ENCODE measurements at regions not wholly inside any gene's neighbourhood (a gene's known extent, or its start where the extent isn't known, plus 50 kb on each side); places are given as distances from the start of the nearest gene placed in this dataset.

DNA sequence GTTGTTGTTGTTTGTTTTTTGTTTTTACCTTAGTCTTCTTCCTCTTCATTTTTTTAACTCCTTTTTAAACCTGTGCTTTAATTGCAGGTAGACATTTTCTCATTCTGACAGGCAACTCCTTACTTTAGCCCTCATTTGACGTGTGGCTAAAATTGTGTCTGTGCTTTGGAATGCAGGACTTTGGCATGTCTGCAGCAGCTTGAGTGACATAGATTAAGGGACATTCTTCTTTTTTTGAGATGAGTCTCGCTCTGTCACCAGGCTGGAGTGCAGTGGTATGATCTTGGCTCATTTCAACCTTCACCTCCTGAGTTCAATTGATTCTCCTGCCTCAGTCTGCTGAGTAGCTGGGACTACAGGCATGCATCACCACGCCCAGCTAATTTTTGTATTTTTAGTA lies 100.8 kb downstream of the FAT3 start:
- H3K27ac ChIP-seq (ENCODE audit: low read depth in 1 of 2, low read length in 2 of 2): no peak overlapping the region
- no peak for TF ChIP-seq YY1 (IDR thresholded peaks at IDR 0.05)
- TF ChIP-seq TAF1 (conservative IDR thresholded peaks at IDR 0.05): no peak
- no peak for TF ChIP-seq FOXA2 (IDR thresholded peaks at IDR 0.05)
- no peak for TF ChIP-seq MAX (IDR thresholded peaks at IDR 0.05)
- no peak for TF ChIP-seq EGR1 (IDR thresholded peaks at IDR 0.05; ENCODE audit: low read depth in 2 of 2)
- 89% methylated on average over 3 of the region's 3 CpGs for WGBS
- DNase-seq (ENCODE audit: low spot score): no peak
- peaks cover 0 to 6% (median 0%) of the 10 kb centered on the region in 4 donors for H3K9me3 ChIP-seq (ENCODE audit: control insufficient read depth in 4 of 4, low read length in 3 of 4)
- peaks cover 0 to 9% (median 7%) of the 10 kb centered on the region in 4 donors for H3K4me1 ChIP-seq (ENCODE audit: control insufficient read depth in 4 of 4, insufficient read depth in 4 of 4, low read length in 3 of 4)
- peaks cover 0 to 3% (median 0%) of the 10 kb centered on the region in 4 donors for H3K27me3 ChIP-seq (ENCODE audit: control insufficient read depth in 4 of 4, insufficient read depth in 4 of 4, low read length in 3 of 4)
- no peaks in the 10 kb centered on the region for H3K36me3 ChIP-seq (ENCODE audit: control insufficient read depth in 4 of 4, insufficient read depth in 3 of 4, low read depth in 1 of 4, low read length in 3 of 4)
- no peak overlapping the region for H3K9ac ChIP-seq (ENCODE audit: low read depth in 1 of 2, low read length in 2 of 2)
- H3K4me3 ChIP-seq (ENCODE audit: low read depth in 1 of 3, low read length in 3 of 3): no peak overlapping the region

- no peak overlapping the region for H3K9ac ChIP-seq (ENCODE audit: low read depth in 1 of 2, low read length in 2 of 2)
- no peaks in the 10 kb centered on the region for H3K9me3 ChIP-seq (ENCODE audit: control insufficient read depth in 4 of 4, low read length in 3 of 4)
- H3K36me3 ChIP-seq (ENCODE audit: control insufficient read depth in 4 of 4, insufficient read depth in 3 of 4, low read depth in 1 of 4, low read length in 3 of 4): no peaks in the 10 kb centered on the region
- peaks cover 0 to 3% (median 0%) of the 10 kb centered on the region in 4 donors for H3K27me3 ChIP-seq (ENCODE audit: control insufficient read depth in 4 of 4, insufficient read depth in 4 of 4, low read length in 3 of 4)
- TF ChIP-seq RAD21 (IDR thresholded peaks at IDR 0.05) (no peak), HNF4A (conservative IDR thresholded peaks at IDR 0.05) (no peak), MAX (IDR thresholded peaks at IDR 0.05) (no peak), TAF1 (conservative IDR thresholded peaks at IDR 0.05) (no peak), NR2F2 (IDR thresholded peaks at IDR 0.05) (no peak), GABPA (IDR thresholded peaks at IDR 0.05 in 1 of 2, conservative IDR thresholded peaks at IDR 0.05 in 1 of 2) (no peak), FOXA1 (IDR thresholded peaks at IDR 0.05) (no peak), YY1 (IDR thresholded peaks at IDR 0.05) (no peak), ZBTB33 (IDR thresholded peaks at IDR 0.05) (no peak), JUND (IDR thresholded peaks at IDR 0.05) (no peak), FOXA2 (IDR thresholded peaks at IDR 0.05) (no peak)
- peaks cover 0 to 10% (median 7%) of the 10 kb centered on the region in 4 donors for H3K4me1 ChIP-seq (ENCODE audit: control insufficient read depth in 4 of 4, insufficient read depth in 4 of 4, low read length in 3 of 4)
- no peak overlapping the region for H3K4me3 ChIP-seq (ENCODE audit: low read depth in 1 of 3, low read length in 3 of 3)
- 67% methylated on average over 2 of the region's 2 CpGs for WGBS
- H3K27ac ChIP-seq (ENCODE audit: low read depth in 1 of 2, low read length in 2 of 2): no peak overlapping the region
- DNase-seq (ENCODE audit: low spot score): no peak
Measured at GRCh38 chr11:92329137-92329536, 104.5 kb downstream of the FAT3 start.

DNA sequence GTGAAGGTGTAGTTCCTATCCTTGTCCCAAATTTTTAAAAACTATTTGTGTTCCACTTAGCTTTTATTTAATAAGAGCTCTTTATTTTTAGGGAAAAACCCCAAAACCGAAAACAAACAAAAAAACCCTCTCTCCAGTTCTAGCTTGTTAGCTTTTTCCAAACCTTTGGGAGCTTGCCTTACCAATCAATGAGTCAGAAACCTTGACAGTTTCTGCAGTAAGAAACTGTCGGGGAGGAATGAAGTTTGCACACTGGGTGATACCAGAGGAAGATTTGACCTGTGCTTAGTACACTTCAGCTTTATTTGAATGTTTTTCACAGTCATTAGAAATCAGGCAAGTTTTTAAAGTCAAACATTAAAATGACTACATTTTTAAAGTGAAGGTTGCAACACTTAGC lies 105.0 kb downstream of the FAT3 start:
- DNase-seq (ENCODE audit: low spot score): no peak
- H3K36me3 ChIP-seq (ENCODE audit: control insufficient read depth in 4 of 4, insufficient read depth in 3 of 4, low read depth in 1 of 4, low read length in 3 of 4): no peaks in the 10 kb centered on the region
- WGBS: 20% methylated on average over 2 of the region's 2 CpGs
- no peaks in the 10 kb centered on the region for H3K9me3 ChIP-seq (ENCODE audit: control insufficient read depth in 4 of 4, low read length in 3 of 4)
- no peak overlapping the region for H3K9ac ChIP-seq (ENCODE audit: low read depth in 1 of 2, low read length in 2 of 2)
- H3K4me3 ChIP-seq (ENCODE audit: low read depth in 1 of 3, low read length in 3 of 3): no peak overlapping the region
- H3K27ac ChIP-seq (ENCODE audit: low read depth in 1 of 2, low read length in 2 of 2): no peak overlapping the region
- peaks cover 0 to 3% (median 0%) of the 10 kb centered on the region in 4 donors for H3K27me3 ChIP-seq (ENCODE audit: control insufficient read depth in 4 of 4, insufficient read depth in 4 of 4, low read length in 3 of 4)
- peaks cover 0 to 10% (median 7%) of the 10 kb centered on the region in 4 donors for H3K4me1 ChIP-seq (ENCODE audit: control insufficient read depth in 4 of 4, insufficient read depth in 4 of 4, low read length in 3 of 4)
- no peak for TF ChIP-seq HNF4A (conservative IDR thresholded peaks at IDR 0.05)
- TF ChIP-seq, protein P1, sequence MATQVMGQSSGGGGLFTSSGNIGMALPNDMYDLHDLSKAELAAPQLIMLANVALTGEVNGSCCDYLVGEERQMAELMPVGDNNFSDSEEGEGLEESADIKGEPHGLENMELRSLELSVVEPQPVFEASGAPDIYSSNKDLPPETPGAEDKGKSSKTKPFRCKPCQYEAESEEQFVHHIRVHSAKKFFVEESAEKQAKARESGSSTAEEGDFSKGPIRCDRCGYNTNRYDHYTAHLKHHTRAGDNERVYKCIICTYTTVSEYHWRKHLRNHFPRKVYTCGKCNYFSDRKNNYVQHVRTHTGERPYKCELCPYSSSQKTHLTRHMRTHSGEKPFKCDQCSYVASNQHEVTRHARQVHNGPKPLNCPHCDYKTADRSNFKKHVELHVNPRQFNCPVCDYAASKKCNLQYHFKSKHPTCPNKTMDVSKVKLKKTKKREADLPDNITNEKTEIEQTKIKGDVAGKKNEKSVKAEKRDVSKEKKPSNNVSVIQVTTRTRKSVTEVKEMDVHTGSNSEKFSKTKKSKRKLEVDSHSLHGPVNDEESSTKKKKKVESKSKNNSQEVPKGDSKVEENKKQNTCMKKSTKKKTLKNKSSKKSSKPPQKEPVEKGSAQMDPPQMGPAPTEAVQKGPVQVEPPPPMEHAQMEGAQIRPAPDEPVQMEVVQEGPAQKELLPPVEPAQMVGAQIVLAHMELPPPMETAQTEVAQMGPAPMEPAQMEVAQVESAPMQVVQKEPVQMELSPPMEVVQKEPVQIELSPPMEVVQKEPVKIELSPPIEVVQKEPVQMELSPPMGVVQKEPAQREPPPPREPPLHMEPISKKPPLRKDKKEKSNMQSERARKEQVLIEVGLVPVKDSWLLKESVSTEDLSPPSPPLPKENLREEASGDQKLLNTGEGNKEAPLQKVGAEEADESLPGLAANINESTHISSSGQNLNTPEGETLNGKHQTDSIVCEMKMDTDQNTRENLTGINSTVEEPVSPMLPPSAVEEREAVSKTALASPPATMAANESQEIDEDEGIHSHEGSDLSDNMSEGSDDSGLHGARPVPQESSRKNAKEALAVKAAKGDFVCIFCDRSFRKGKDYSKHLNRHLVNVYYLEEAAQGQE (IDR thresholded peaks at IDR 0.05): no peak
- no peak for TF ChIP-seq FOXA1 (IDR thresholded peaks at IDR 0.05)
- TF ChIP-seq HNF4G (IDR thresholded peaks at IDR 0.05): no peak
- no peak for TF ChIP-seq JUND (IDR thresholded peaks at IDR 0.05)
- no peak for TF ChIP-seq NR2F2 (IDR thresholded peaks at IDR 0.05)
- TF ChIP-seq ZBTB33 (IDR thresholded peaks at IDR 0.05): no peak
- TF ChIP-seq MAX (IDR thresholded peaks at IDR 0.05): no peak
- TF ChIP-seq, protein P2, sequence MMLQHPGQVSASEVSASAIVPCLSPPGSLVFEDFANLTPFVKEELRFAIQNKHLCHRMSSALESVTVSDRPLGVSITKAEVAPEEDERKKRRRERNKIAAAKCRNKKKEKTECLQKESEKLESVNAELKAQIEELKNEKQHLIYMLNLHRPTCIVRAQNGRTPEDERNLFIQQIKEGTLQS (IDR thresholded peaks at IDR 0.05): no peak
- no peak for TF ChIP-seq YY1 (IDR thresholded peaks at IDR 0.05)
- TF ChIP-seq SP1 (IDR thresholded peaks at IDR 0.05): no peak
- TF ChIP-seq GABPA (IDR thresholded peaks at IDR 0.05 in 1 of 2, conservative IDR thresholded peaks at IDR 0.05 in 1 of 2): no peak
- no peak for TF ChIP-seq TAF1 (conservative IDR thresholded peaks at IDR 0.05)
- no peak for TF ChIP-seq EGR1 (IDR thresholded peaks at IDR 0.05; ENCODE audit: low read depth in 2 of 2)

Data from liver (tissue), 7 donors.